Large intestine (tissue), 3 donors: ENCODE measurements at regions not wholly inside any gene's neighbourhood (a gene's known extent, or its start where the extent isn't known, plus 50 kb on each side); places are given as distances from the start of the nearest gene placed in this dataset.

Experiments used
- DNase-seq, 2 donors: peaks; one replicate each; pipeline versions ENCODE4 v3.0.0 to v3.0.0-alpha.2; 2013
- H3K27ac ChIP-seq: one replicate; pipeline ENCODE4 v1.5.1; 2013; ENCODE audit warnings: low read length
- H3K27me3 ChIP-seq: 2 replicates; pipeline ENCODE4 v1.6.1; 2013; ENCODE audit warnings: low read length; ENCODE audit not compliant: control insufficient read depth, insufficient read depth
- H3K36me3 ChIP-seq: 2 replicates; pipeline ENCODE4 v1.6.1; 2013; ENCODE audit warnings: low read length; ENCODE audit not compliant: control insufficient read depth, insufficient read depth
- H3K4me1 ChIP-seq: one replicate; pipeline ENCODE4 v1.6.1; 2013; ENCODE audit warnings: low read length; ENCODE audit not compliant: control insufficient read depth, insufficient read depth
- H3K4me3 ChIP-seq: one replicate; pipeline ENCODE4 v1.5.1; 2013; ENCODE audit warnings: low read length
- H3K9me3 ChIP-seq: one replicate; pipeline ENCODE4 v1.6.1; 2013; ENCODE audit warnings: mild to moderate bottlenecking, low read depth, low read length, moderate library complexity; ENCODE audit not compliant: control insufficient read depth
- WGBS: methylation state at CpG from one replicate; pipeline ENCODE4 v1.1.5; 2013; ENCODE audit warnings: low lambda C conversion rate; ENCODE audit not compliant: insufficient coverage; 5-methylcytosine and 5-hydroxymethylcytosine counted together

DNA sequence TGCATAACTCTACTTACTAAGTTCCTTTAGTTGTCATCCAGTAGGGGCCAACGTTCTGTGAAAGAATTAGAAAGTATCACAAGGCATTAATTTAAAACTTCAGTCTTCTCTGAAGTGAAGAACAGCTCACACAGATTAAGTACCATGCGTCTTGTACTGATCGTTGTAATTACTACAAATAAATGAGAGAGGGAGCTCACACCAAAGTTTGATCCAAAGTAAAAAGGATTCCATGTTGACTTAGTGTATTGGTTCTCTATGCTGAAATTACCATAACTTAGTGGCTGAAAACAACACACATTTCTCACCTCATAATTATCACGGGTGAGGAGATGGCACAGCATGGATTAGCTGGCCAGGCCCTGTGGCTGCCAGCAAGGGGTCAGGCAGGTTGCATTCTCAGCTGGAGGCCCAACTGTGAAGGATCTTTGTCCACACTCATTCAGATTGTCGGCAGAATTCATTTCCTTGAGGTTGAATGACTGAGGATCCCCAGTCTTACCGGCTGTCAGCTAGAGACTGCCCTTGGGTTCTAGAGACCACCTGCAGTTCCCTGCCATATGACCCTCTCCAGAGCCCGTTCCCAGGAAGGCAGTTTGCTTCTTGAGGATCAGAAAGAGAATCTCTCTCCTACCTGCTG lies 169.1 kb downstream of the YTHDC2 start:
- Histone ChIP-seq H3K4me3 (no peak overlapping the region), H3K9me3 (no peaks in the 10 kb centered on the region), H3K27me3 (no peaks in the 10 kb centered on the region), H3K27ac (no peak overlapping the region), H3K36me3 (no peaks in the 10 kb centered on the region), H3K4me1 (no peaks in the 10 kb centered on the region)
- WGBS = 40% methylated on average over 1 of the region's 7 CpGs
- no peak for DNase-seq

GRCh38 chr5:113683211-113683610 lies 169.7 kb downstream of the YTHDC2 start:
- no peaks in the 10 kb centered on the region for H3K9me3 ChIP-seq
- no peaks in the 10 kb centered on the region for H3K27me3 ChIP-seq
- H3K4me3 ChIP-seq = no peak overlapping the region
- no peak for DNase-seq
- no peaks in the 10 kb centered on the region for H3K4me1 ChIP-seq
- no CpG with 5 or more reads among the region's 2 CpGs for WGBS
- no peak overlapping the region for H3K27ac ChIP-seq
- no peaks in the 10 kb centered on the region for H3K36me3 ChIP-seq

DNA sequence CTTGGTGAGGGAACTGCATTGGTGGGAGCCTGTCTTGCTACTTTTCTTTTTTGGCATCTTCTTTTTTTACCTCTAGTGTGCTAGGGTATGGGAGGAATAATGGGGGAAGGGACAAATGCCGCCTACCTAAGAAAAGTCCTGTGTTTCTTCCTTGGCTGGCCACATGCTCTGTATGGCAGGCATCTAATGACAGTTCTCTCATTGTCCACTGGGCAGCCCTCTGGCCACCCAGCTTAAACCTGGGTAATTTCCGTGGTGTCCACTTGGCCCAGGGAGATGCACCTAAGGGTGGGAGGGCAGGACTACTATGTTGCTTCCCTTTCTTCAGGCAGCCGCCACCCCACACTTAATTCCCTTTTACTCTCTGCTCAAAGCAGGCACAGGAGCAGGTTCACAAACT lies 173.1 kb downstream of the YTHDC2 start:
- H3K36me3 ChIP-seq = no peaks in the 10 kb centered on the region
- DNase-seq = no peak
- H3K4me1 ChIP-seq = no peaks in the 10 kb centered on the region
- WGBS = no CpG with 5 or more reads among the region's 3 CpGs
- H3K27me3 ChIP-seq = no peaks in the 10 kb centered on the region
- no peak overlapping the region for H3K4me3 ChIP-seq
- no peaks in the 10 kb centered on the region for H3K9me3 ChIP-seq
- H3K27ac ChIP-seq = no peak overlapping the region

GRCh38 chr5:113689647-113690046 lies 176.2 kb downstream of the YTHDC2 start:
- WGBS = 100% methylated on average over 1 of the region's 1 CpG
- Histone ChIP-seq H3K4me1 (no peaks in the 10 kb centered on the region), H3K4me3 (no peak overlapping the region), H3K27ac (no peak overlapping the region), H3K9me3 (no peaks in the 10 kb centered on the region), H3K27me3 (peaks cover 11% of the 10 kb centered on the region), H3K36me3 (no peaks in the 10 kb centered on the region)
- DNase-seq = no peak

DNA sequence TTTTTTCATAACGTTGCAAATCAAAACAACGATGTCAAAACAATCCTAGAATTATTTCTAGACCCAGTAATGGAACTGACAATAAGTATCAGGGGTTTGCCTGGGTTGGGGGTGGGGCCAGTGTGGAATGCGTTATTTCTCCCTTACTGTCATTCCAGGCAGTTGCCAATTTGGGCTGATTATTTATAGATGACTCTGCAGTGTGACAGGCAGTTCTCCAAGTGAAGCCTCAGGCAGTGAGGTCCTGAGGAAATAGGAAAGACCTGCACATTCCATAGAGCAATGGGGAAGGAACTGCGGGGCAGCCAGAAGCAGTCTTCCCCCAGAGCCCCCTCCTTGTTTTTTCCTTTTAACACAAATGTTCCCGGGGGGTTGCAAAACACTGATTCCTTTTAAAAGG lies 179.0 kb downstream of the YTHDC2 start:
- DNase-seq = no peak
- H3K27me3 ChIP-seq = peaks cover 11% of the 10 kb centered on the region
- H3K27ac ChIP-seq = no peak overlapping the region
- H3K4me3 ChIP-seq = no peak overlapping the region
- no peaks in the 10 kb centered on the region for H3K9me3 ChIP-seq
- H3K4me1 ChIP-seq = no peaks in the 10 kb centered on the region
- H3K36me3 ChIP-seq = no peaks in the 10 kb centered on the region
- 20% methylated on average over 1 of the region's 5 CpGs for WGBS

- Histone ChIP-seq H3K4me1 (no peaks in the 10 kb centered on the region), H3K9me3 (no peaks in the 10 kb centered on the region), H3K4me3 (no peak overlapping the region), H3K36me3 (no peaks in the 10 kb centered on the region), H3K27me3 (peaks cover 11% of the 10 kb centered on the region), H3K27ac (no peak overlapping the region)
- DNase-seq = peak in 1 of 2 donors; percentile 3
- WGBS = 57% methylated on average over 2 of the region's 15 CpGs
These were observed 179.5 kb downstream of the YTHDC2 start for GRCh38 chr5:113692891-113693457.

- H3K9me3 ChIP-seq = no peaks in the 10 kb centered on the region
- no peaks in the 10 kb centered on the region for H3K36me3 ChIP-seq
- H3K4me1 ChIP-seq = no peaks in the 10 kb centered on the region
- H3K27ac ChIP-seq = no peak overlapping the region
- WGBS = no CpG with 5 or more reads among the region's 4 CpGs
- peaks cover 11% of the 10 kb centered on the region for H3K27me3 ChIP-seq
- DNase-seq = peak in 1 of 2 donors; percentile 4
- no peak overlapping the region for H3K4me3 ChIP-seq
These were observed 180.2 kb downstream of the YTHDC2 start for GRCh38 chr5:113693701-113694100.

- no peak overlapping the region for H3K4me3 ChIP-seq
- no peaks in the 10 kb centered on the region for H3K4me1 ChIP-seq
- no peak for DNase-seq
- H3K9me3 ChIP-seq = no peaks in the 10 kb centered on the region
- H3K27me3 ChIP-seq = peaks cover 11% of the 10 kb centered on the region
- H3K27ac ChIP-seq = no peak overlapping the region
- H3K36me3 ChIP-seq = no peaks in the 10 kb centered on the region
- no CpG with 5 or more reads among the region's 2 CpGs for WGBS
These were observed 181.1 kb downstream of the YTHDC2 start for GRCh38 chr5:113694576-113694975.

GRCh38 chr5:113703266-113703665 lies 189.8 kb downstream of the YTHDC2 start:
- H3K9me3 ChIP-seq = peaks cover 3% of the 10 kb centered on the region
- H3K27ac ChIP-seq = no peak overlapping the region
- no peaks in the 10 kb centered on the region for H3K4me1 ChIP-seq
- no peaks in the 10 kb centered on the region for H3K36me3 ChIP-seq
- no peak for DNase-seq
- H3K4me3 ChIP-seq = no peak overlapping the region
- no peaks in the 10 kb centered on the region for H3K27me3 ChIP-seq

DNA sequence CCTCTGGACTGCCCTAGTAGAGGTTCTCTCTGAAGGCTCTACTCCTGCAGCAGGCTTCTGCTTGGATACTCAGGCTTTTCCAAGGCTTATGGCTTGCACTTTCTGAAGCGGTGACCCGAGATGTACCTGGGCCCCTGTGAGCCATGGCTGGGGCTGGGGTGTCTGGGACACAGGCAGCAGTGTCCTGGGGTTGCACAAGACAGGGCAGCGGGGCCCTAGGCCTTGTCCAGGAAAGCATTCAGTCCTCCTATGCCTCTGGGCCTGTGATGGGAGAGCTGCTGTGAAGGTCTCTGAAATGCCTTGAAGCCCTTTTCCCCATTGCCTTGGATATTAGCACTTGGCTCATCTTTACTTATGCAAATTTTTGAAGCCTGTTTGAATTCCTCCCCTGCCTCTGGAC lies 192.2 kb downstream of the YTHDC2 start:
- no peak overlapping the region for H3K27ac ChIP-seq
- H3K27me3 ChIP-seq = no peaks in the 10 kb centered on the region
- peaks cover 3% of the 10 kb centered on the region for H3K9me3 ChIP-seq
- no peak overlapping the region for H3K4me3 ChIP-seq
- no peaks in the 10 kb centered on the region for H3K4me1 ChIP-seq
- no CpG with 5 or more reads among the region's 3 CpGs for WGBS
- no peak for DNase-seq
- no peaks in the 10 kb centered on the region for H3K36me3 ChIP-seq

DNA sequence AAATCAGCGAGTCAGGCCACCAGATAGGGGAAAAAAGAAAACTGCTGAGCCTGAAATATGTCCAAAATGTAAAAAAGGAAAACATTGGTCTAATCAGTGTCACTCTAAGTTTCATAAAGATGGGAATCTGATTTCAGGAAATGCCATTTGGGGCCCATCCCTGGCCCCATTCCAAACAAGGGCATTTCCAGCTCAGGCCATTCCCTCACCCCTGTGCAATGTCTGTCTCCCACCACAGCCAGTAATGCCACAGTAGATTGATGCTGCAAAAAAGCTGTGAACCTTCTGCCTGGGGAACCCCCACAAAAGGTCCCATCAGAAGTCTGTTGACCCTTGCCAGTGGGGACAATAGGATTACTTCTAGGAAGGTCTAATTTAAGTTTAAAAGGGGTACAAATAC lies 199.6 kb downstream of the YTHDC2 start:
- Histone ChIP-seq H3K27ac (no peak overlapping the region), H3K36me3 (no peaks in the 10 kb centered on the region), H3K27me3 (no peaks in the 10 kb centered on the region), H3K9me3 (peaks cover 4% of the 10 kb centered on the region), H3K4me3 (no peak overlapping the region), H3K4me1 (no peaks in the 10 kb centered on the region)
- WGBS = no CpG with 5 or more reads among the region's 1 CpG
- DNase-seq = no peak
